T-helper 17 cell (primary cell): ENCODE measurements at regions not wholly inside any gene's neighbourhood (a gene's known extent, or its start where the extent isn't known, plus 50 kb on each side); places are given as distances from the start of the nearest gene placed in this dataset.

Source experiments
- ATAC-seq: fragments of 150-1000 bp; cut with Tn5 transposase; 2 replicates; pipeline ENCODE4 v1.10.0; 2021; ENCODE audit warnings: mild to moderate bottlenecking, moderate library complexity
- DNase-seq, 3 donors: peaks; one replicate each; pipeline versions ENCODE4 v3.0.0 to v3.0.0-alpha.2; 2020 to 2021
- H3K9me3 ChIP-seq: one replicate; pipeline ENCODE4 v1.7.0; 2013; ENCODE audit warnings: low read length, mild to moderate bottlenecking; ENCODE audit not compliant: control insufficient read depth, poor library complexity, severe bottlenecking
- H3K27ac Mint-ChIP-seq: one replicate; pipeline ENCODE4 v1.8.0; 2022; ENCODE audit warnings: mild to moderate bottlenecking, moderate library complexity, mixed read lengths
- H3K27me3 Mint-ChIP-seq: one replicate; pipeline ENCODE4 v1.8.0; 2022; ENCODE audit warnings: mixed read lengths
- H3K36me3 Mint-ChIP-seq: one replicate; pipeline ENCODE4 v1.8.0; 2022; ENCODE audit warnings: low read depth, mixed read lengths
- H3K4me1 Mint-ChIP-seq: one replicate; pipeline ENCODE4 v1.8.0; 2022; ENCODE audit warnings: mild to moderate bottlenecking, mixed read lengths
- H3K4me3 Mint-ChIP-seq: one replicate; pipeline ENCODE4 v1.8.0; 2022; ENCODE audit warnings: mild to moderate bottlenecking, moderate library complexity, mixed read lengths

GRCh38 chr18:75677696-75678455, 250.4 kb upstream of the SMIM21 start:
- H3K36me3 Mint-ChIP-seq, result no peaks in the 10 kb centered on the region
- no peaks in the 10 kb centered on the region for H3K4me1 Mint-ChIP-seq
- no peaks in the 10 kb centered on the region for H3K9me3 ChIP-seq
- no peak for DNase-seq
- peaks cover 24% of the 10 kb centered on the region for H3K27me3 Mint-ChIP-seq
- H3K4me3 Mint-ChIP-seq, result no peak overlapping the region
- ATAC-seq, result no peak
- no peak overlapping the region for H3K27ac Mint-ChIP-seq

GRCh38 chr18:75660932-75661331, 233.4 kb upstream of the SMIM21 start:
- DNase-seq (no peak), ATAC-seq (no peak)
- Mint-ChIP-seq H3K27ac (no peak overlapping the region), H3K27me3 (no peaks in the 10 kb centered on the region), H3K4me3 (no peak overlapping the region), H3K36me3 (no peaks in the 10 kb centered on the region), H3K4me1 (no peaks in the 10 kb centered on the region)
- H3K9me3 ChIP-seq, result no peaks in the 10 kb centered on the region

- no peak overlapping the region for H3K27ac Mint-ChIP-seq
- ATAC-seq, result no peak
- no peak overlapping the region for H3K4me3 Mint-ChIP-seq
- DNase-seq, result no peak
- H3K27me3 Mint-ChIP-seq, result no peaks in the 10 kb centered on the region
- H3K36me3 Mint-ChIP-seq, result no peaks in the 10 kb centered on the region
- no peaks in the 10 kb centered on the region for H3K9me3 ChIP-seq
- H3K4me1 Mint-ChIP-seq, result no peaks in the 10 kb centered on the region
Measured at GRCh38 chr18:75659535-75660023, 232.1 kb upstream of the SMIM21 start.

GRCh38 chr18:75658330-75658729, 230.8 kb upstream of the SMIM21 start:
- no peaks in the 10 kb centered on the region for H3K4me1 Mint-ChIP-seq
- no peak overlapping the region for H3K27ac Mint-ChIP-seq

GRCh38 chr18:75656563-75657247, 229.2 kb upstream of the SMIM21 start:
- Mint-ChIP-seq H3K4me1 (no peaks in the 10 kb centered on the region), H3K27me3 (peaks cover 6% of the 10 kb centered on the region), H3K27ac (no peak overlapping the region), H3K4me3 (no peak overlapping the region), H3K36me3 (no peaks in the 10 kb centered on the region)
- H3K9me3 ChIP-seq, result no peaks in the 10 kb centered on the region
- DNase-seq, result no peak
- no peak for ATAC-seq

More at GRCh38 chr18:75658330-75658729, 230.8 kb upstream of the SMIM21 start:
- no peaks in the 10 kb centered on the region for H3K9me3 ChIP-seq
- Mint-ChIP-seq H3K27me3 (peaks cover 5% of the 10 kb centered on the region), H3K36me3 (no peaks in the 10 kb centered on the region), H3K4me3 (no peak overlapping the region)
- no peak for DNase-seq
- no peak for ATAC-seq

- ATAC-seq, result no peak
- H3K9me3 ChIP-seq, result no peaks in the 10 kb centered on the region
- H3K27ac Mint-ChIP-seq, result no peak overlapping the region
- no peak overlapping the region for H3K4me3 Mint-ChIP-seq
- DNase-seq, result no peak
- H3K4me1 Mint-ChIP-seq, result no peaks in the 10 kb centered on the region
- H3K36me3 Mint-ChIP-seq, result no peaks in the 10 kb centered on the region
- peaks cover 6% of the 10 kb centered on the region for H3K27me3 Mint-ChIP-seq
Measured at GRCh38 chr18:75656035-75656434, 228.5 kb upstream of the SMIM21 start.

GRCh38 chr18:75654851-75655751, 227.6 kb upstream of the SMIM21 start:
- no peak for DNase-seq

GRCh38 chr18:75654386-75654785, 226.9 kb upstream of the SMIM21 start:
- Mint-ChIP-seq H3K4me3 (no peak overlapping the region), H3K4me1 (no peaks in the 10 kb centered on the region), H3K27ac (no peak overlapping the region), H3K27me3 (peaks cover 10% of the 10 kb centered on the region), H3K36me3 (no peaks in the 10 kb centered on the region)
- no peak for DNase-seq
- no peak for ATAC-seq
- H3K9me3 ChIP-seq, result no peaks in the 10 kb centered on the region

More at GRCh38 chr18:75654851-75655751, 227.6 kb upstream of the SMIM21 start:
- ATAC-seq, result no peak
- H3K9me3 ChIP-seq, result no peaks in the 10 kb centered on the region
- no peak overlapping the region for H3K4me3 Mint-ChIP-seq
- peaks cover 9% of the 10 kb centered on the region for H3K27me3 Mint-ChIP-seq
- no peak overlapping the region for H3K27ac Mint-ChIP-seq
- no peaks in the 10 kb centered on the region for H3K36me3 Mint-ChIP-seq
- H3K4me1 Mint-ChIP-seq, result no peaks in the 10 kb centered on the region

- H3K4me1 Mint-ChIP-seq, result no peaks in the 10 kb centered on the region
Measured at GRCh38 chr18:75652528-75652927, 225.0 kb upstream of the SMIM21 start.

GRCh38 chr18:75644871-75645270, 217.4 kb upstream of the SMIM21 start:
- H3K4me3 Mint-ChIP-seq, result no peak overlapping the region
- H3K9me3 ChIP-seq, result no peaks in the 10 kb centered on the region
- H3K36me3 Mint-ChIP-seq, result no peaks in the 10 kb centered on the region
- DNase-seq, result no peak
- H3K27me3 Mint-ChIP-seq, result no peaks in the 10 kb centered on the region
- no peak overlapping the region for H3K27ac Mint-ChIP-seq
- H3K4me1 Mint-ChIP-seq, result no peaks in the 10 kb centered on the region
- ATAC-seq, result no peak

More at GRCh38 chr18:75652528-75652927, 225.0 kb upstream of the SMIM21 start:
- DNase-seq, result no peak
- H3K27me3 Mint-ChIP-seq, result peaks cover 10% of the 10 kb centered on the region
- H3K27ac Mint-ChIP-seq, result no peak overlapping the region
- no peaks in the 10 kb centered on the region for H3K36me3 Mint-ChIP-seq
- H3K9me3 ChIP-seq, result no peaks in the 10 kb centered on the region
- ATAC-seq, result no peak
- H3K4me3 Mint-ChIP-seq, result no peak overlapping the region

GRCh38 chr18:75643083-75643482, 215.6 kb upstream of the SMIM21 start:
- no peaks in the 10 kb centered on the region for H3K4me1 Mint-ChIP-seq

GRCh38 chr18:75639472-75639831, 211.9 kb upstream of the SMIM21 start:
- DNase-seq, result no peak
- no peaks in the 10 kb centered on the region for H3K9me3 ChIP-seq
- H3K4me3 Mint-ChIP-seq, result no peak overlapping the region
- H3K4me1 Mint-ChIP-seq, result no peaks in the 10 kb centered on the region
- ATAC-seq, result no peak
- H3K36me3 Mint-ChIP-seq, result no peaks in the 10 kb centered on the region
- no peak overlapping the region for H3K27ac Mint-ChIP-seq
- H3K27me3 Mint-ChIP-seq, result peaks cover 12% of the 10 kb centered on the region

More at GRCh38 chr18:75643083-75643482, 215.6 kb upstream of the SMIM21 start:
- Mint-ChIP-seq H3K27me3 (peaks cover 8% of the 10 kb centered on the region), H3K4me3 (no peak overlapping the region), H3K27ac (no peak overlapping the region), H3K36me3 (no peaks in the 10 kb centered on the region)
- ATAC-seq (no peak), DNase-seq (no peak)
- no peaks in the 10 kb centered on the region for H3K9me3 ChIP-seq
